K562 (cell line): ENCODE measurements at regions not wholly inside any gene's neighbourhood (a gene's known extent, or its start where the extent isn't known, plus 50 kb on each side); places are given as distances from the start of the nearest gene placed in this dataset.

ENCODE experiments used
- ATAC-seq: fragments of 200-7000 bp; cut with Tn5 transposase; 3 replicates; pipeline ENCODE4 v1.9.1; 2020; ENCODE audit warnings: moderate library complexity
- BruUV-seq: library from RNA; stranded (reverse); fragments of 400-500 nt; replicated peaks from 2 replicates; lab custom pipeline; 2021; lab: Mats Ljungman, UMichigan
- CTCF ChIA-PET: fragments of 300-600 bp; formaldehyde crosslinking; extraction: SDS; loops from one replicate; lab custom pipeline; 2021; ENCODE audit warnings: low intra/inter-chr PET ratio; lab: Yijun Ruan, JAX
- POLR2A ChIA-PET: fragments of 300-600, 350-650 bp; sonication (Branson Sonifier 250); formaldehyde crosslinking; extraction: SDS; loops from one replicate; lab custom pipeline; 2021; ENCODE audit warnings: antibody characterized with exemption, inconsistent platforms; lab: Yijun Ruan, JAX
- DNase-seq, 4 experiments: peaks; one replicate each; pipeline versions ENCODE4 v3.0.0 to v3.0.0-alpha.2; 2011 to 2018; ENCODE audit warnings: low spot score in 3 of 4, mixed read lengths in 3 of 4; ENCODE audit errors: extremely low read depth in 1 of 4
- FAIRE-seq: peaks from 2 replicates; lab custom pipeline; 2011; peaks lifted over from hg19 to GRCh38; lab: Jason Lieb, UNC
- H2AFZ ChIP-seq: 2 replicates; pipeline ENCODE4 v1.6.0; 2011; ENCODE audit warnings: low read depth, low read length, control low read depth, inconsistent platforms
- H3K27ac ChIP-seq: fragments of 200-600 bp; 3 replicates; pipeline ENCODE4 v1.8.0; 2011; ENCODE audit warnings: low read depth, mild to moderate bottlenecking, control low read depth, inconsistent platforms, low read length, moderate library complexity, mixed read lengths; ENCODE audit errors: extremely low read depth
- H3K27me3 ChIP-seq, 2 experiments: fragments of 300-600 bp in 1 of 2; 2 replicates in 1 of 2; 3 replicates in 1 of 2; pipeline versions ENCODE4 v1.6.0 to v1.8.0; 2011; ENCODE audit warnings: inconsistent platforms in 2 of 2, low read length in 2 of 2, mild to moderate bottlenecking in 1 of 2, mixed read lengths in 1 of 2, moderate library complexity in 1 of 2; ENCODE audit not compliant: control insufficient read depth in 2 of 2, insufficient read depth in 2 of 2
- H3K36me3 ChIP-seq: fragments of 300-600 bp; 3 replicates; pipeline ENCODE4 v1.8.0; 2011; ENCODE audit warnings: mild to moderate bottlenecking, low read length, inconsistent platforms; ENCODE audit not compliant: control insufficient read depth, insufficient read depth
- H3K4me1 ChIP-seq, 2 experiments: fragments of 200-600 bp in 1 of 2; replicated peaks in 1 of 2; 2 replicates in 1 of 2; 3 replicates in 1 of 2; pipeline versions ENCODE4 v1.5.1 to v1.8.0; 2011; ENCODE audit warnings: inconsistent platforms in 2 of 2, low read length in 2 of 2, mild to moderate bottlenecking in 1 of 2, mixed read lengths in 1 of 2, moderate library complexity in 1 of 2; ENCODE audit not compliant: control insufficient read depth in 2 of 2, insufficient read depth in 2 of 2
- H3K4me2 ChIP-seq: 2 replicates; pipeline ENCODE4 v1.6.1; 2011; ENCODE audit warnings: low read length, control low read depth, inconsistent platforms, mixed read lengths; ENCODE audit not compliant: insufficient read depth
- H3K4me3 ChIP-seq: fragments of 200-600 bp; sonication (generic), shearing (Covaris generic); 2 replicates; pipeline ENCODE4 v1.5.1; 2016; ENCODE audit warnings: control low read depth, inconsistent platforms
- H3K79me2 ChIP-seq: fragments of 200-600 bp; 3 replicates; pipeline ENCODE4 v1.8.0; 2011; ENCODE audit warnings: low read length, inconsistent platforms; ENCODE audit not compliant: control insufficient read depth, insufficient read depth
- H3K9ac ChIP-seq, 2 experiments: 2 replicates each; pipeline versions ENCODE4 v1.6.0 to v1.6.1; 2011; ENCODE audit warnings: low read depth in 2 of 2, low read length in 2 of 2, control low read depth in 1 of 2, inconsistent platforms in 1 of 2, mild to moderate bottlenecking in 1 of 2, mixed read lengths in 1 of 2; ENCODE audit not compliant: insufficient read depth in 1 of 2
- H3K9me1 ChIP-seq: one replicate; pipeline ENCODE4 v1.6.0; 2011; ENCODE audit warnings: inconsistent platforms, mild to moderate bottlenecking, low read length, moderate library complexity; ENCODE audit not compliant: control insufficient read depth, insufficient read depth
- H3K9me3 ChIP-seq: replicated peaks from 2 replicates; pipeline ENCODE4 v1.5.1; 2011; ENCODE audit warnings: low read depth, low read length, inconsistent platforms; ENCODE audit not compliant: control insufficient read depth, insufficient read depth
- H4K20me1 ChIP-seq: replicated peaks from 2 replicates; pipeline ENCODE4 v1.6.1; 2011; ENCODE audit warnings: low read length, inconsistent platforms, mixed read lengths; ENCODE audit not compliant: control insufficient read depth, insufficient read depth
- ATF2 ChIP-seq: sonication (generic); formaldehyde crosslinking; IDR thresholded peaks from 2 replicates; pipeline ENCODE4 v1.8.1; 2022; ENCODE audit warnings: missing genetic modification reagents
- ESRRA ChIP-seq: fragments of 450-650 bp; IDR thresholded peaks from 2 replicates; pipeline ENCODE4 v1.6.1; 2014; ENCODE audit warnings: low read depth, mild to moderate bottlenecking, moderate library complexity, borderline replicate concordance
- FIP1L1 ChIP-seq: fragments of 200-400 bp; formaldehyde crosslinking; IDR thresholded peaks from 2 replicates; pipeline ENCODE4 v1.6.1; 2018; ENCODE audit warnings: mild to moderate bottlenecking, low read depth, low read length; ENCODE audit not compliant: poor library complexity, severe bottlenecking
- MCM3 ChIP-seq: fragments of 450-650 bp; IDR thresholded peaks from 2 replicates; pipeline ENCODE4 v1.6.1; 2016
- NFE2L1 ChIP-seq: fragments of 450-650 bp; IDR thresholded peaks from 2 replicates; pipeline ENCODE4 v1.6.1; 2016; ENCODE audit warnings: missing genetic modification characterization, low read depth, mild to moderate bottlenecking, missing compliant biosample characterization, moderate library complexity, borderline replicate concordance
- NFIC ChIP-seq: fragments of 450-650 bp; IDR thresholded peaks from 2 replicates; pipeline ENCODE4 v1.6.1; 2017; ENCODE audit warnings: mild to moderate bottlenecking, inconsistent platforms
- POLR2AphosphoS5 ChIP-seq: IDR thresholded peaks from 2 replicates; pipeline ENCODE4 v1.6.1; 2011; ENCODE audit warnings: mild to moderate bottlenecking, low read depth, low read length, moderate library complexity; ENCODE audit not compliant: control insufficient read depth, insufficient read depth
- POLR2B ChIP-seq: fragments of 450-650 bp; IDR thresholded peaks from 2 replicates; pipeline ENCODE4 v1.6.1; 2018; ENCODE audit warnings: low read depth; ENCODE audit not compliant: partially characterized antibody
- POLR3G ChIP-seq: IDR thresholded peaks from 2 replicates; pipeline ENCODE4 v1.6.1; 2011; ENCODE audit not compliant: insufficient read length, insufficient replicate concordance; ENCODE audit errors: extremely low read depth
- SIRT6 ChIP-seq: IDR thresholded peaks from one replicate; pipeline ENCODE4 v1.6.1; 2012; ENCODE audit warnings: low read depth, mild to moderate bottlenecking, control low read depth, inconsistent platforms, low read length, moderate library complexity
- SRF ChIP-seq, 2 experiments: fragments of 250-450, 450-650 bp in 1 of 2; sonication (Bioruptor Pico) in 1 of 2; sonication (generic) in 1 of 2; formaldehyde crosslinking; IDR thresholded peaks; 2 replicates each; pipeline versions ENCODE4 v1.5.0 to v1.5.1; 2020 to 2022; ENCODE audit warnings: mild to moderate bottlenecking in 1 of 2, missing genetic modification reagents in 1 of 2
- TEAD1 ChIP-seq, 2 experiments: fragments of 450-650 bp in 1 of 2; sonication (generic) in 1 of 2; formaldehyde crosslinking; IDR thresholded peaks; 2 replicates each; pipeline versions ENCODE4 v1.4.0 to v1.8.0; 2020 to 2022; ENCODE audit warnings: mild to moderate bottlenecking in 2 of 2, missing genetic modification reagents in 1 of 2
- XRCC3 ChIP-seq: fragments of 450-650 bp; IDR thresholded peaks from 2 replicates; pipeline ENCODE4 v1.6.1; 2017; ENCODE audit warnings: mild to moderate bottlenecking, moderate library complexity
- ZMIZ1 ChIP-seq, 2 experiments: fragments of 150-350 bp in 1 of 2; IDR thresholded peaks; 2 replicates each; pipeline ENCODE4 v1.6.1; 2012 to 2016; ENCODE audit warnings: low read depth in 2 of 2, low read length in 2 of 2, mild to moderate bottlenecking in 1 of 2, moderate library complexity in 1 of 2
- ZNF197 ChIP-seq: fragments of 200-800 bp; sonication (Bioruptor generic); IDR thresholded peaks from 2 replicates; pipeline ENCODE4 v1.6.1; 2016; ENCODE audit warnings: low read depth, missing genetic modification characterization, missing compliant biosample characterization
- ZNF239 ChIP-seq: fragments of 250-450 bp; sonication (Bioruptor Pico); IDR thresholded peaks from 2 replicates; pipeline ENCODE4 v1.4.0; 2020; ENCODE audit warnings: mild to moderate bottlenecking
- WGBS: fragments of 100-300 bp; shearing (Covaris generic); methylation state at CpG from one replicate; pipeline ENCODE4 v1.1.6; 2016; ENCODE audit warnings: low coverage, mixed read lengths; ENCODE audit not compliant: insufficient coverage; ENCODE audit errors: missing lambda C conversion rate; 5-methylcytosine and 5-hydroxymethylcytosine counted together
- in situ Hi-C: fragments of 300-500 bp; cut with MboI; formaldehyde crosslinking; loops from 4 replicates; pipeline ENCODE4 v1.15.0; 2018; ENCODE audit warnings: inconsistent platforms, mixed read lengths
- intact Hi-C: fragments of 100-400 bp; cut with micrococcal nuclease; formaldehyde crosslinking; loops from 2 replicates; pipeline ENCODE4 v1.14.2; 2022

DNA sequence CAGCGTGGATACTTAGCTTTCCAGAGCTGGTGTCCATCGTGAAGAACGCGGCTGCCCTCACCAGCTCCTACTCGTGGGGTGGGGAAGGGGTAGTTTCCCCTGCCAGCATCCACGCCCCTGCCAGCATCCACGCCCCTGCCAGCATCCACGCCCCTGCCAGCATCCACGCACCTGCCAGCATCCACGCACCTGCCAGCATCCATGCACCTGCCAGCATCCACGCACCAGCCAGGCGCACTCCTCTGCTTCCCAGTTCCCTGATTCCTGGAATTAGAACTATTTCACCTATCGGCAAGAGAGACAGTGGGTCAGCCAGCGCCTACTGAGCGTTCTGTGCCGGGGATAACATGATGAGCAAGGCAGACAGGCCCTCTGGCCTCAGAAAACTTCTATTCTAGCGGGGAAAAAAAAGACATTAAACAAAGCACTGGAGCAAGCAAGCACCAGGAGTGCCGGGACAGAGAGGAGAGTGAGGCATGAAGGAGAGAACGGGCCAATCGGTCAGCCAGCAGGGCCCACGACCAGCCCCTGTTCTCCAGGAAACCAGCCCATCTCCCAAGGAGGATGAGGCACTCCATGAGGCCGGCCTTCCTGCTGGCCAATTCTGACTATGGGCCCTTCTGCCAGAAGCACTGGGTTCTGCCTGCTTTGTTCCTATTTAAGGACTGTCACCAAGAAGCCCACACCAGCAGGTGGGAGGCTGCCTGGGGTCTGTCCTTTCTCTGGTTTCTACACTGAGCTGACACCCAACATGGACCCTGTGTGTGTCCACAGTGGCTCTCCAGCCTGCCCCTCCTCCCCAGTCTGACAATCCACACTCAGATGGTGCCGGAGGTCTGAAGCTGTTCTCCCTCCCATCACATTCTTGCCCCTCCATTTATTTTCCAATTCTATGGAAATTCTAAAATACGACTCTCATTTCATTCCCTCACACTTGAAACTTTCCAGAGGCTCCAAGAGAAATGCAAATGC is 78.4 kb upstream of the SALL3 start:
- POLR2A ChIA-PET, result interaction anchor here (0.7 kb wide), 1 partner anchor 1495 kb away, joined by 3 read pairs; no protein-coding TSS in a partner anchor
- ATAC-seq (no peak), FAIRE-seq (no peak), DNase-seq (no peak)
- Histone ChIP-seq H3K4me2 (no peak overlapping the region), H3K27ac (no peak overlapping the region), H2AFZ (no peak overlapping the region), H3K27me3 (peaks cover 0 to 27% of the 10 kb centered on the region in 2 experiments; a peak in 2 of 5 replicates), H3K36me3 (no peaks in the 10 kb centered on the region), H3K9me3 (no peaks in the 10 kb centered on the region), H3K4me3 (no peak overlapping the region), H3K9me1 (no peaks in the 10 kb centered on the region), H3K4me1 (no peaks in the 10 kb centered on the region), H3K9ac (no peak overlapping the region), H4K20me1 (no peaks in the 10 kb centered on the region), H3K79me2 (no peaks in the 10 kb centered on the region)
- whole genome bisulfite sequencing, result 2% methylated on average over 14 of the region's 24 CpGs
- BruUV-seq, result no TSS peak
- in situ Hi-C loops (no loop called here), intact Hi-C loops (no loop called here)
- CTCF ChIA-PET, result no interaction called here
- no peak for TF ChIP-seq POLR2B
- no peak for TF ChIP-seq ESRRA
- no peak for TF ChIP-seq NFIC
- no peak for TF ChIP-seq ZNF239 (CRISPR knock-in tag)
- TF ChIP-seq TEAD1 (CRISPR knock-in tag; IDR thresholded peaks at IDR 0.05), result no peak
- no peak for TF ChIP-seq XRCC3
- no peak for TF ChIP-seq NFE2L1 (tag)
- TF ChIP-seq POLR2AphosphoS5, result no peak
- no peak for TF ChIP-seq ZMIZ1 (IDR thresholded peaks at IDR 0.05; ENCODE audit: low read depth in 2 of 2, low read length in 2 of 2)
- TF ChIP-seq ATF2, result no peak
- no peak for TF ChIP-seq SRF (CRISPR knock-in tag; IDR thresholded peaks at IDR 0.05)
- TF ChIP-seq MCM3, result no peak
- no peak for TF ChIP-seq FIP1L1
- no peak for TF ChIP-seq SIRT6
- TF ChIP-seq POLR3G, result no peak
- TF ChIP-seq ZNF197 (CRISPR knock-in tag), result no peak
